Nephron progenitor cell (in vitro differentiated cells): ENCODE measurements at regions not wholly inside any gene's neighbourhood (a gene's known extent, or its start where the extent isn't known, plus 50 kb on each side); places are given as distances from the start of the nearest gene placed in this dataset.
A peak's percentile ranks its signal among the peaks of the same experiment; 100 is the strongest.

Experiments used
- DNase-seq: peaks from one replicate; pipeline ENCODE4 v3.0.0; 2021
- H3K27ac Mint-ChIP-seq: 2 replicates; pipeline ENCODE4 v1.8.0; 2021; ENCODE audit warnings: mild to moderate bottlenecking, moderate library complexity, mixed read lengths
- H3K27me3 Mint-ChIP-seq: 2 replicates; pipeline ENCODE4 v1.8.0; 2021; ENCODE audit warnings: mild to moderate bottlenecking, low read depth, mixed read lengths; ENCODE audit not compliant: poor library complexity
- H3K36me3 Mint-ChIP-seq: 2 replicates; pipeline ENCODE4 v1.8.0; 2021; ENCODE audit warnings: low read depth, mixed read lengths
- H3K4me1 Mint-ChIP-seq: 2 replicates; pipeline ENCODE4 v1.8.0; 2021; ENCODE audit warnings: mixed read lengths
- H3K4me3 Mint-ChIP-seq: 2 replicates; pipeline ENCODE4 v1.8.0; 2021; ENCODE audit warnings: mild to moderate bottlenecking, moderate library complexity, mixed read lengths
- H3K9me3 Mint-ChIP-seq: 2 replicates; pipeline ENCODE4 v1.8.0; 2021; ENCODE audit warnings: mild to moderate bottlenecking, moderate library complexity, mixed read lengths
- CTCF ChIP-seq: fragments of 200-600 bp; sonication (generic); IDR thresholded peaks from 2 replicates; pipeline ENCODE4 v1.5.0; 2021; ENCODE audit warnings: antibody characterized with exemption

- no peaks in the 10 kb centered on the region for H3K9me3 Mint-ChIP-seq
- peak; percentile 45 for DNase-seq
- H3K4me1 Mint-ChIP-seq: peaks cover 7% of the 10 kb centered on the region
- no peak overlapping the region for H3K4me3 Mint-ChIP-seq
- no peaks in the 10 kb centered on the region for H3K27me3 Mint-ChIP-seq
- H3K27ac Mint-ChIP-seq: peak overlapping the region; percentile 57
- peak; percentile 74 for TF ChIP-seq CTCF
- H3K36me3 Mint-ChIP-seq: no peaks in the 10 kb centered on the region
Observed at GRCh38 chr3:168165390-168166269, 69.9 kb upstream of the GOLIM4 start.

GRCh38 chr3:168162172-168162571 is 66.4 kb upstream of the GOLIM4 start:
- DNase-seq: no peak
- H3K9me3 Mint-ChIP-seq: no peaks in the 10 kb centered on the region

GRCh38 chr3:168161696-168162095 is 66.0 kb upstream of the GOLIM4 start:
- Mint-ChIP-seq H3K9me3 (no peaks in the 10 kb centered on the region), H3K4me3 (no peak overlapping the region), H3K27me3 (no peaks in the 10 kb centered on the region), H3K4me1 (peaks cover 23% of the 10 kb centered on the region), H3K36me3 (no peaks in the 10 kb centered on the region), H3K27ac (peak overlapping the region; percentile 51)
- DNase-seq: no peak
- no peak for TF ChIP-seq CTCF

More at GRCh38 chr3:168162172-168162571, 66.4 kb upstream of the GOLIM4 start:
- no peaks in the 10 kb centered on the region for H3K27me3 Mint-ChIP-seq
- no peaks in the 10 kb centered on the region for H3K36me3 Mint-ChIP-seq
- no peak overlapping the region for H3K4me3 Mint-ChIP-seq
- peaks cover 23% of the 10 kb centered on the region for H3K4me1 Mint-ChIP-seq
- TF ChIP-seq CTCF: no peak
- no peak overlapping the region for H3K27ac Mint-ChIP-seq

GRCh38 chr3:168157903-168158302 is 62.2 kb upstream of the GOLIM4 start:
- Mint-ChIP-seq H3K27ac (no peak overlapping the region), H3K27me3 (no peaks in the 10 kb centered on the region), H3K4me3 (no peak overlapping the region), H3K4me1 (peaks cover 16% of the 10 kb centered on the region), H3K36me3 (no peaks in the 10 kb centered on the region), H3K9me3 (peaks cover 8% of the 10 kb centered on the region)
- TF ChIP-seq CTCF: no peak
- no peak for DNase-seq

GRCh38 chr3:168157099-168157700 is 61.5 kb upstream of the GOLIM4 start:
- Mint-ChIP-seq H3K27ac (no peak overlapping the region), H3K36me3 (peaks cover 1% of the 10 kb centered on the region), H3K4me3 (no peak overlapping the region), H3K4me1 (peaks cover 16% of the 10 kb centered on the region), H3K27me3 (no peaks in the 10 kb centered on the region), H3K9me3 (peaks cover 10% of the 10 kb centered on the region)
- no peak for TF ChIP-seq CTCF
- no peak for DNase-seq
